ENCODE measurements at regions not wholly inside any gene's neighbourhood (a gene's known extent, or its start where the extent isn't known, plus 50 kb on each side); places are given as distances from the start of the nearest gene placed in this dataset.
"Not testable (repeated sequence)": the region's sequence is repeated elsewhere in the genome, so short reads cannot be mapped to it uniquely, and the experiment has no call there.

DNA sequence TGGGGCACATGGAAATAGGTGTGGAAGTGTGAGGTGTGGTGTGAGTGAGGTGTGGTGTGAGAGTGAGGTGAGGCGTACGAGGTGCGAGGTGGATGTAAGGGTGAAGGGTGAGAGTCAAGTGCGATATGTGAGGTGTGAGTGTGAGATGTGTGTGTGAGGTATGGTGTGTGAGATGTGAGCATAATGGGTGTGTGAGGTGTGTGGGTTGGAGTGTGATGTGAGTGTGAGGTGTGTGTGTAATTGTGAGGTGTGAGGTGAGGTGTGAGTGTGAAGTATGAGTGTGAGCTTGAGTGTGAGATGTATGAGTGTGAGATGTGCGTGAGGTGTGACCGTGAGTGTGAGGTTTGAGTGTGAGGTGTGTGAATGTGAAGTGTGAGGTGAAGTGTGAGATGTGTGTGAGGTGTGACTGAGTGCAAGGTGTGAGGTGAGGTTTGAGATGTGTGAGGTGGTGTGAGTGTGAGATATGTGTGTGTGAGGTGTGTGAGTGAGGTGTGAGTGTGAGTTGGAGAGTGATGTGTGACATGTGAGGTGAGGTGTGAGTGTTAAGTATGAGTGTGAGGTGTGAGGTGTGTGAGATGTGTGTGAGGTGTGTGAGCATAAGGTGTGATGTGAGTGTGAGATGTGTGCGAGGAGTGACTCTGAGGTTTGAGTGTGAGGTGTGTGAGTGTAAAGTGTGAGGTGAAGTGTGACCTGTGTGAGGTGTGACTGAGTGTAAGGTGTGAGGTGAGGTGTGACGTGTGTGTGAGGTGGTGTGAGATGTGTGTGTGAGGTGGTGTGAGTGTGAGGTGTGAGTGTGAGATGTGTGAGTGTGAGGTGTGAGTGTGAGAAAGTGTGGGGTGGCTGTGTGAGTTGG is 354.0 kb downstream of the FOXL1 start:
- DNase-seq (ENCODE audit: low spot score) = no peak

DNA sequence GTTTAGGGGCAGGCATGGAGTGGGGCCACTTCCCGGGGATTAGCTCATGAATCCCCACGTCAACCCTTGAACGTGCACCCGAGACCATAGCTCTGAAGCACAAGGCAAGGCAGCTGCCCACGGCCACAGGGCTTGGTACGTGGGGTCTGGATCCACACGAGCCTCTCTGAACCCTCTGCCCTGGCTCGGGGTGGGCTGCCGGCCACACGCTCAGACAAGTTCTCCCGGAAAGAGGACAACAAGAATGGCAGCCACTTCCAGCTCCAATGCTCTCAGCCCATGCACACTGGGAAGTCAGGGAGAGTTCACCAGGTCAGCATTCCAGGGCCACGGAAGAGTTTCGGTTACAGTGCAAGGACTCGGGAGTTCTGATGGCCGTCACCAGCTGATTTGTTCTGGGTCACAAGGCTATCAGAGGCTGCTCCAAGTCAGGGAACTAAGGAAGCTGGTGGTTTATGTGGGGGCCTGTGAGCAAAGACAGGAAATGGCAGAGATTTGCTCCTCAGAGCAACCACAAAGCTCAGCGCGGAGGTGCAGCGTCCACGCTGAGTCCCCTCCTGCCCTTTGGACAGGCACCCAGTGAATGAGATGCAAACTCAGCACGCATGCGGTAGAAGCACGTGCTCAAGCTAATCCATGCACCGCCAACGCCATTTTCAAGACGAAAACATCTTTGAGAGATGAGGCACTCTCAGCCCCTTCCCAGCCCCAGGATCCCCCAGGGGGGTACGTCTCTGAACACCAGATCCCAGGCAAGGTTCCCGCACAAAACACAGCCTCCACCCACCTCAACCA is 356.4 kb downstream of the FOXL1 start:
- no peak for DNase-seq (ENCODE audit: low spot score)

DNA sequence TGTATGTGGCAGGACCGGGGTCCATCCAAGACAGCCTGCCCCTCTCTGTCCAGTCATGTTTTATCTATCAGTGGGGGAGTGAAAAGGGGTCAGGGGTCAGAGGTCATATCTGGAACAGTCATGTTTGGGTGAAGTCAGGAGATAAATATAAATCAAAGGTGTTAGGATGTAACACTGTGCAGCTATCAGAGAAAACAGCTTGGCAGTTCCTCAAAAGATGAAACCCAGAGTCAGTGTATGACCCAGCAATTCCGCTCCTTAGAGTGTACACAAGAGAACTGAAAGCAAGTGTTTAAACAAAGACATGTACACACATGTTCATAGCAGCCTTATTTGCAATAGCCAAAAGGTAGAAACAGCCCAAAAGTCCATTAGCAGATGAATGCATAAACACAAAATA is 361.3 kb downstream of the FOXL1 start:
- no peak for DNase-seq (ENCODE audit: low spot score)

DNA sequence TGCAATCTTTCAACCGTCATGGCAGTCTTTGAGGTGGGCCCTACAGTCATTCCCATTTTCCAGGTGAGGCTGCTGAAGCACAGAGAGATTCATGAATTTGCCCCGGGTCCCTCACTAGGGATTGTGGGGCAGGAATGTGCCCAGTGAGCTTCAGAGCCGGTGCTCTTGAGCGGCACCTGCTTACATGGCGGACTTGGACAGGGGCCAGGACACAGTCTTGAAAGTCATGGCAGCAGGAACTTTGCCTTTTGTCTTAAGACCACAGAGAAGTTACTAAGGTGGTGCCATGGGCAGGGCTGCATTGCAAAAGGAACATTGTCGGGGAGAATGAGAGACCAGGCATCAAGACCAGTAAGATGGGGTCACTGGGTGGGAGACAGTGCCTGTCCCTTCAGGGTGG is 363.4 kb downstream of the FOXL1 start:
- no peak for DNase-seq (ENCODE audit: low spot score)

DNA sequence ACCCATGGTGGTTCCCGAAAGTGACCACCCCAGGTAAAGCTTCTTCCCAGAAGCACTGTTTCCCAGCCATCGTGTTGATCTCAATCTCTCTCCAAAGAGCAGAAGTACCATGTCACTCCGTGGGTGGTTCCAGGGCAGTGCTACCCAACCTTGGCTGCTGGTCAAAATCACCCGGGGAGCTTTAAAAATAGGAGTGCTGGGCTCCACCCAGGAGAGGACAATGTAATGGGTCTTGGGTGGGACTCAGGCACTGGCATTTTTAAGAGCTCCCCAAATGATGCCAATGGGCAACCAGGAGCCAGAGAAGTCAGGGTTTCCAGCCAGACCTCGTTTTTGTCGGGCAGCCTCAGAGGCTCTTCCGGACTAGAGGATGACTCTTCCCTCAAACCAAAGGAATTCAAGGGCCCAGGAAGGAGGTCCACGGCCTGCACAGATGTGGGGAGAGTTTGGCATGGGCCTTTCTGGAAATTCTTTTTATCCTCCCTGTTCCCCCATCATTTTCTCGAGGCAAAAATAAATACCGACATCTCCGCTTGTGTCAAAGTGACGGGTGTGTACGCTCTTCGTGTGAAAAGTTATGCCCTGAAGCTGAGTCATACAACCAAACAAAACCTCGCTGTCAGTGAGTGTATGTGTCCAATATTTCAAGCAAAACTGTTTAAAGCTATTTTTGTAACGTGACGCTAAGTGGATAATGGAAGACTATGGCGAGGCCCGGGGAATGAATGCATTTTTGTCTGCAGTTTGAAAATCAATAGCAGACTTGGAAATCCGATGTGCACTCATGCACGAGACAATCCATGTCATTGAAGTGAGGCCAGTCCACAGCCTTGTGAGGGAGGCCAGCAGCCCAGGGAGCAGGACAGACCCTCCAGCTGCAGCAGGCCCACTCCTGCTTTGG is 364.1 kb downstream of the FOXL1 start:
- no peak for DNase-seq (ENCODE audit: low spot score)

DNA sequence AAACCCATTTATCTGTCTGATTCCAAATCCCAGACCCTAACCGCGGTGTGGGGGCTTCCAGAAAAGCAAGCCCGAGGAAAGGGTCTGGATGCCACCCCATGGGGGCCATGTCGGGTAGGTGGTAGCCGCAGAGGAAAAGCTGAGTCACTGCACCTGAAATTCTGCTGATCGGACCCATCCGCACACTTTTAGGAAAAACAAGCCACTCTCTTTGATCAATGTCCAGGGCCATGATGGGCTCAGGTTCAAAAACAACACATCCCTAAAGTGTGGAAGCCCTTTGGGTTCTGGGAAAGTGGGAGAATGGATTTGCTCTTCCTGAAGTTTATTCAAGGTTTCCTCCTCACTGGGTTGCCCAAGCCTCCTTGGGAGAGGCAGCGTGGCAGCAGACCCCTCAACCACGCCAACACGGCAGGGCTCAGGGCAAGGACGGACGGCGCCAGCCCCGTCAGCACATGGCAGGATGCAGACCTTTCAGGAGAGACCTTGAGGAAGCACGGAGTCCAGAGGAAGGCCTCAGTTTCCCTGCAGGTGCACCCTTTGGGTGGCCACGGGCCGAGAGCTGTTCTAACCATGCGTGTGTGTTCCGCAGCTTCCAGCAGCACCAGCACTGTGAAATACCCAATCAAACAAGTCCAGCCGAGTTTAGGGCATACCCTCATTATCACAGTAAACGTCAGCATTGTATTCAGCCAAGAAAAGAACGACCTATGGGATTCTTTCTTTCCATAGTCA is 367.0 kb downstream of the FOXL1 start:
- DNase-seq (ENCODE audit: low spot score) = no peak

DNA sequence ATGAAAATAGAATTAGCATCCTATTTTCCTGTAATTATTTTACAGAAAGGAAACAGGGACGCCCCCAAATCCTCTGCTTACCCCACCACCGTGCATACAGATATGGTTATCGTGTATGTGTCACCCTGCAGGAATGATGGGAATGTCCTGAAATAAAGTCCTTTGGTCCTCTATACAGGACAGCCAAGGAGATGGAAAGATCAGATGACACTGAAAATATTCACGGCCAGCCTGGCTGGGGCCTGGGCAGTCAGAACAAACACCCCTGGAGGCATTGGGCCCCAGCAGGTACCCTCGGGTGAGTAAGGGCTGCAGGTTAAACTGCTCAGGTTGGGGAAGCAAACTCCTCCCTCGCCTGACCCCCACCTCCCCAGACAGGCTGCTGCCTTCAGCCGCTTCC is 368.0 kb downstream of the FOXL1 start:
- peak; percentile 44 for DNase-seq (ENCODE audit: low spot score)

DNA sequence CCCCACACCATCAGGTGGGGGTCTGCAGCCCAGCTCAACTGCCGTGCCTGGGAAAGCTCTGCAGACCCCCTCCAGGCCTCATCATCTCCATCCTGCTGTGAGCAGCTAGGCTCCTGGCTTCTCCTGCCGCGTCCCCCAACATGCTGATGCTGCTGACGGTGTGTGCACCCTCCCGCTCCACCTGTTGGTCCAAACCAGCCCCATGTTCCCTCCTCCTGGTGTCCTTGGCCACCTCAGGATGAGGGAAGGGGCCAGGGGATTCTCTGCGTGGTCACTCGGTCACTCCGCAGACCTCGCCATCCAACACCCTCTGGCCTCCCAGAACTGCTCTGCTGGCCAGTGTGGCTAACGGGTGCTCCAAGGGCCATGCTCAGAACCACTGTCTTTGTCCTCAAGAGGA is 368.6 kb downstream of the FOXL1 start:
- no peak for DNase-seq (ENCODE audit: low spot score)

DNA sequence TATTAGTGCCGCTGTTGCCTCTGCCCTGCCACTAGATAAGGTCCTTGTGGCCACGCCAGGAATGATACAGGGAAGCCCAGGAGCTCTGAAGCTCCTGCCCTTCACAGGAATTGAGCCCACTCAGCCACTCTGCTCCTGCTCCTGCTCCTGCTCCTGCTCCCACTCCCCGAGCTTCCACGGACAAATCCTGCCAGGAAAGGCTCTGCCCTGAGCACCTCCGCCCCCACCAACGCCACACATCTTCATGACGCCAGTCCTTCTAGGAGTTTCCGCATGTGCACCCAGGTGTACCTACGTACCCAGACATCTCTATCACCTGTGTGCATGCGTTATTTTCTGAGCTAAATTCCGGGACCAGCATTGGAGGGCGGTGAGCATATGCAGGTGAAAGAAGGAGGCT is 369.1 kb downstream of the C16orf95 start:
- no peak for DNase-seq (ENCODE audit: low spot score)

DNA sequence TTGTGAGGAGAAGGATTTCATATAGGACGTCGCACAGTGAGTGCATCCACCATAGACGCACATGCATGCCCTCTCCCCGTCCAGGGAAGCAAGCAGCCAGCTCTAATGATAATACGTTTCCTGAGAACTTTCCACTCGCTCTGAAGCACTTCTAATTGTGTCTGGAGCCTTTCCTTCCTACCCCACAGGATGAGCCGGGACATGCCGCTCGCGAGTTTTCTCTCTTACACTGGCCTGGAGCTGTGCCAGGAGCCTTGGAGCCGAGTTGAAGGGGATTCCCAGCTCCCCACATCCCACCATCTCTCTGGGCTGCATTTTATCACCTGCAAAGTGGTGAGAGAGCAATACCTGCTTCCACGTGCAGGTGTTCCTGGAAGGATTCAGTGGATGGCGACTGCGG is 368.1 kb downstream of the C16orf95 start:
- DNase-seq (ENCODE audit: low spot score) = no peak

DNA sequence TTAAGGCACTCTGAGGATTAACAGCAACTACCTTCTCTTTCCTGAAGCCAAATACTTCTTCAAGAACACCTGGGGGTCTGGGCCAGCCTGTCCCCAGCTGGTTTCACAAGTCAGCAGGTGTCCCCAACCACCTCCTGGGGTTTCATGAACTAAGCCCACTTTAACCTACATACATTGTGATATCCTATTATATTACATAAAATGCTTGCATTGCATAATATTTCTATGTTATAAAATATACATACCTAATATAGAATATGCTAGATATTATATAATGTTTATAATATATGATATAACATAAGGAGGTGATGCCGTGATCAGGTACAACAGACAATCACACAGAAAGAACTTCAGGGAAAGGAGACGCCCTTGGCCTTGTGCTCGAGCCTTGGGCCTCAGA is 367.6 kb downstream of the C16orf95 start:
- no peak for DNase-seq (ENCODE audit: low spot score)

DNA sequence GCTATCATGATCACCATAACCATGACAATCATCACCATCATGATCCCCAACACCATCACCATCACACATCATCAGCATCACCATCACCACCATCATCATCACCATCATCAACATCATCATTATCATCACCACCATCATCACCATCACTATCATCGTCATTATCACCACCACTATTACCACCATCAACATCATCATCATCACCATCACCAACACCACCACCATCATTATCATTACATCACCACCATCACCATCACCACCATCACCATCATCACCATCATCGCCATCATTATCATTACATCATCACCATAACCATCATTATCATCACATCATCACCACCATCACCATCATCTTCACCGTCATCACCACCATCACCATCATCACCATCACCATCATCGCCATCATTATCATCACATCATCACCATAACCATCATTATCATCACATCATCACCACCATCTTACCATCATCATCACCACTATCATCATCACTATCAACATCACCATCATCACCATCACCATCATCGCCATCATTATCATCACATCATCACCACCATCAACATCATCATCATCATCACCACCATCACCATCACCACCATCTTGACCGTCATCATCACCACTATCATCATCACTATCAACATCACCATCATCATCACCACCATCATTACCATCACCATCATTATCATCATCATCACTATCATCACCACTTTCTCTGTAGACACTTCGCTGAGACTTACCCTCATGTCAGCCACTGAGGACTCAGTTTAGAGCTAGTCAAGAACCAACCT is 366.0 kb downstream of the C16orf95 start:
- DNase-seq (ENCODE audit: low spot score) = no peak

DNA sequence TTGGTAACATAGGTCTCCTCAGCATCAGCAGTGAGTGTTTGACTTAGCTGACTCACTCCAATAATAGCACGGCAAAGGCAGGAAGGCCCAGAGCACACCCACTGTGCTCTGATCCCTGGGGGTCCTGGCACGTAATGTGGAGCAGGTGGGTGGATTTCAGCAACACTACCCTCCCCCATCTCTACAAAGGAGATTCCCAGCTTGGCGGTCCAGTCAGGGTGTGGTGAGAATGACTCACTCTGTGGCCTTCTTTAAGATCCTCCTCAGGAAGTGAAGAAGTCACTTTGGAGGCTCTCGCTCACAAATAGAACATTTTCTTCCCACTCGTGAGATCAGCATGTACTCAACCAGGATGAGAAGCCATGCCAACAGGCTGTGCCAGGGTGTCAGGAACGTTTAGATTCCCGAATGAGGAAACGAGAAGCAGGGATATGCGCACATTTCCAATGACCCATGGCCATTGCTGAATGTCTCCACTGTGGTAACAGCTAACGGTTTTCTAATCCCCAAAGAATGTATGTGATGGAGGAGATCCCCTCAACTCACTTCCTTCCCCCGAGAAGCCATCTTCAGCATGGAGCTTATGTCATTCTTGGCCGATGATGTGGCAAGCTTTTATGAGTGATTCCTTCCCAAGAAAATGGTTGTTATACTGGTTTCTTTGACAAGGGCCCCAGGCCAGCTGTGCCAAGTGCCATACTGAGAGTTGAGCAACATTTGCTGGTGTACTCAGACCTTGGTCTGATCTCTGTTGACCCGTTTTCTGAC is 365.2 kb downstream of the C16orf95 start:
- DNase-seq (ENCODE audit: low spot score) = peak; percentile 77

DNA sequence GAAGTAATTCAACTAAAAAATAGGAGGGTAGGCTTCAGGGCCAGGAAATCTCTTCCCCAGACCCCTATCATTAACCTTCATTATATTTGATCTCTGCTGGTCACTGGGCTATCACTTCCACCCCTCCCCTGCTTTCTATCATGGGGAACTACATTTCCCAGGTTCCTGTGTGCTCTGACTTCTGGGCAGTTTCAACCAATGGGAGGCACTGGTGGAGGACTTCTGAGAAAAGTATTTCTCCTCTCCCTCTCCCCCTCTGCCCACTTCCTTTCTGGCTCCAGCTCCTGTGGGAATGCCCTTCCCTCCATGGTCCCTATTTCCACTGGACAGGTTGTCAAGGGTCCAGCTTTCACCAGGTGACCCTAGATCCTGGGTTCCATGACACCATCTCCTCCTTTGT is 364.4 kb downstream of the C16orf95 start:
- DNase-seq (ENCODE audit: low spot score) = no peak

DNA sequence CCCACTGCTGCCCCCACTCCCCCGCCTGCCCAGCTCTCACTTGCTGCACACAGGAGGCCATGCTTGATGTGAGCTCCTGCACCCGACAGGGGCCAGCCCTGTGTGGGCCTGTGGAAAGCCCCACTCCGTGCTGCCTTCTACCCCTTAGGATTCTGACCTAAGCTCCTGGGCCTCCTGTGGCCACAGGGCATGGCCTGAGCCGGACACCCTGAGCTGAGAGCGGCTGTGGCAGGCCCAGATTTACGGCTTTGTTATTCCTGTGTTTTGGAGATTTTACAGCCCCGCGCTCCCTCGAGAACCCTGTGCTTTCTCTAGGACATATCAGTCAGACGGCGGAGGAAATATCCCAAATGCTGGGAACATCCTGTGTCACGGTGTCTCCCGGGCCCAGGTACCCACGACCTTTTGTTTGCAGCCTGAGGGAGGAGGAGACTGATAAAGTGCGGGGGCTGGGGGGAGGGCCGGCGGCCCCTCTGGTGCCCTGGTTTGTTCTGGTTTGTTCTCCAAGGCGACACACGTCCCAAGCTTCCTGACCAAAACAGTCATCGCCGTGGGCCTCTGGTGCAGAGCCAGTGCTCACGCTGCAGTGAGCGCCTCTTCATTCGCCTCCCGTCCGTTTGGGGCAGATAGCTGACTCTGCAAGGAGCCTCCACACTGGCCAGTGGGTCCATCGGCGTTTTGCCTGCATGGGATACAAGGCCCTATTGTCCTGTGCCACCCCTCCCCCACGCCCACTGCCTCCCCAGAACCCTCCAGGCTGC is 363.4 kb downstream of the C16orf95 start:
- no peak for DNase-seq (ENCODE audit: low spot score)

DNA sequence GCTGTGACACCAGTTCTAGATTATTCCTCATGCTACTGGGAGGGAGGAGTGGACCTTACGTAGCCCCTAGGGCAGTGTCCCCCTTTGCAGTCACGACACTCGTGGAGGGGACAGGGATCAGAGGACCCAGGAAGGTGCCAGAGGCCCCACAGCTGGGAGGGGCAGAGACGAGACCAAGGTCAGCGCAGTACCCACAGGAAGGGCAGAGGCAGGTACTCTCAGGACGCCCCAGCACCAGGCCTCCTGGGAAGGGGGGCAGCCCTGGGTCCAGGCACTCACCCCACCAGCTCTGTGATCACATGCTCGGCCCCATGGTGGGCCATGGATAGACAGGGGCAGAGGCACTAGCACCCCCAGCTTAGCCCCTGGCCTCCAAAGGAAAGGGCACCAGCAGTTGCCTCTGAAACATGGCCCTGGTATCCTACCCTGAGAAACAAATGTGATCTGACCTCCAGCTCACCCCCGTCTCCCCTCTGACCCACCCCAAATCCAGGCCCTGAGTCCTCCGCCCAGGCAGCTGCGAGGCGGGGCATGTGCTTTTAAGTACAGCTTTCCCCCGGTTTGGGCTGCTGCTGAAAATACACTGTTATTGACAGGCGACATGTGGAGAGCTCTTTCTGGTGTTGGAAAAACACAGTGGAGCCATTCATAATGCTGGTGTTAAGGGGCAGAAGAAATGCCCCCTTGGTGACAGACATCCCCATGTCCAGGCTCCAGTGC is 361.9 kb downstream of the C16orf95 start:
- no peak for DNase-seq (ENCODE audit: low spot score)

DNA sequence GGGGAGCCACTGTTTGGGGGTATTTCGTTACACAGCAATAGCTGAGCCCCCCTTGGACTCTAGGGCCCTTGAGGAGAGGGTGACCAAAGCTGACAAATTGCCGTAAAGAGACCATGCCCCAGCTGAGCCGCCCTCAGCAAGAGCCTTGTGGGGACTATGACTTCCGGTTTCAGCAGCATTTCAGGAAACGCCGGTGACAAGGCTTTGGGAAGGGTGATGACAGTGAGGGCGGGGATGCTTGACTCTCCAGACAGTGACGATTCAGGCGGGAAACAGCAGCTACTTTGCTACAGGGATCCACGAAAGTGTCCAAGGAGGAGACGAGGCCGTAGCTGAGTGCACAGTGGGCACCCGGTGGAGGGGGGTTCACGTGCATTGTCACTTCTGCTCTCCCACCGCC is 360.8 kb downstream of the C16orf95 start:
- DNase-seq (ENCODE audit: low spot score) = no peak

DNA sequence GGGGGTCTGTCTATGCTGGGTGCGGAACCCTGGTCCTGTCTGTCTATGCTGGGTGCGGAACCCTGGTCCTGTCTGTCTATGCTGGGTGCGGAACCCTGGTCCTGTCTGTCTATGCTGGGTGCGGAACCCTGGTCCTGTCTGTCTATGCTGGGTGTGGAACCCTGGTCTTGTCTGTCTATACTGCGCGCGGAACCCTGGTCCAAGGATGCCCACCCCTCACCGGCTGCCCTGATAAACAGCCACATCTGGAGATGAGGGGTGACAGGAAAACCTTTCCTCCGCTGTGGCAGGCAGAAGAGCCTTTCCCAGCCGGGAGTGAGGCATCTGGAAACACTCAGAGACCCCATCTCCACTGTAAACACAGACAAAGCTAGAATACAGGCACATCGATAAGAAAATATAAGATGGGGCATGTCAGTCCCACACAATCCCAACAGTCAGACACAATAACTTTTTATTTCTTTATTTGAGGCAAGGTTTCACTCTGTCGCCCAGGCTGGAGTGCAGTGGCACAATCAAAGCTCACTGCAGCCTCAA is 359.5 kb downstream of the C16orf95 start:
- DNase-seq (ENCODE audit: low spot score) = not testable (repeated sequence)

Measured in AG08396 (cell line).